ENCODE measurements at regions not wholly inside any gene's neighbourhood (a gene's known extent, or its start where the extent isn't known, plus 50 kb on each side); places are given as distances from the start of the nearest gene placed in this dataset.

DNA sequence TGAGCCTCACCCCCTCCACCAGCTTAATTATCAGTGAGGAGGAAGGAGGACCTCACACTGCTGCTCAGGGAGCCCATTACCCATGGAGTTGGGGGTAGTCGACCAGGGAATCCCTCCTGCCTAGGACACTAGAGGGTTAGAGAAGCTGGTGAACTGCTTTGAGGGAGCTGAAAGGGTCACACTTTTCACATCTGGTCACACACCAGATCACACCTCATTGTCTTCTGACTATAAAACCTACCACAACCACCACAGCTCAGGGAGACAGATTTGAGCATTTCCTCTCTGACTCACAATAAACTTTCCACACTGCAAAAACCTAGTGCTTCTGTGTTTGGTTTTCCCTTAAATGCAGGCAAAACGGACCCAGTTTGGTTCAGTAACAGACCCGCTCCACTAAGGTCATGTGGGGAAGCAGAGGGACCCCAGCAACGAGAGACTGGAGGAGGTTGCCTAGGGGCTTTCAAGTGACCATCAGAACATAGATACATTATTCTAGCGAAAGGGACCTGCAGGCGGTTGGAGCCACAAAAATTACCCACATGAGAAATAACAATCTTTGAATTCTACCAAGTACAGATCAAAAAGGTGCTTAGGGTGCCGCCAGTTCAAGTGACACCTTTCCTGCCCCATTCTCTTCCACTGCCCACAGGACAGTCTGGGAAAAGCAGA lies 151.4 kb upstream of the AVPR1A start:
- Histone ChIP-seq H3K27me3 (ENCODE audit: control insufficient read depth, insufficient read depth, low read length) (no peaks in the 10 kb centered on the region; the same call in 1 of the 2 replicates), H3K36me3 (ENCODE audit: control insufficient read depth, insufficient read depth, low read length) (no peaks in the 10 kb centered on the region), H3K4me3 (ENCODE audit: low read depth in 2 of 2, low read length in 2 of 2) (no peak overlapping the region), H3K27ac (ENCODE audit: low read length) (no peak overlapping the region), H3K9me3 (ENCODE audit: control insufficient read depth, insufficient read depth, low read depth, low read length) (no peaks in the 10 kb centered on the region), H3K4me1 (ENCODE audit: control insufficient read depth, insufficient read depth, low read length) (no peaks in the 10 kb centered on the region)
- TF ChIP-seq TCF7L2 (IDR thresholded peaks at IDR 0.05; ENCODE audit: low read depth, low read length) (no peak), SIN3A (IDR thresholded peaks at IDR 0.05; ENCODE audit: borderline replicate concordance, insufficient read depth, low read depth, low read length) (no peak), POLR2AphosphoS5 (IDR thresholded peaks at IDR 0.05; ENCODE audit: low read depth, low read length) (no peak)
- TF ChIP-seq, protein P1, sequence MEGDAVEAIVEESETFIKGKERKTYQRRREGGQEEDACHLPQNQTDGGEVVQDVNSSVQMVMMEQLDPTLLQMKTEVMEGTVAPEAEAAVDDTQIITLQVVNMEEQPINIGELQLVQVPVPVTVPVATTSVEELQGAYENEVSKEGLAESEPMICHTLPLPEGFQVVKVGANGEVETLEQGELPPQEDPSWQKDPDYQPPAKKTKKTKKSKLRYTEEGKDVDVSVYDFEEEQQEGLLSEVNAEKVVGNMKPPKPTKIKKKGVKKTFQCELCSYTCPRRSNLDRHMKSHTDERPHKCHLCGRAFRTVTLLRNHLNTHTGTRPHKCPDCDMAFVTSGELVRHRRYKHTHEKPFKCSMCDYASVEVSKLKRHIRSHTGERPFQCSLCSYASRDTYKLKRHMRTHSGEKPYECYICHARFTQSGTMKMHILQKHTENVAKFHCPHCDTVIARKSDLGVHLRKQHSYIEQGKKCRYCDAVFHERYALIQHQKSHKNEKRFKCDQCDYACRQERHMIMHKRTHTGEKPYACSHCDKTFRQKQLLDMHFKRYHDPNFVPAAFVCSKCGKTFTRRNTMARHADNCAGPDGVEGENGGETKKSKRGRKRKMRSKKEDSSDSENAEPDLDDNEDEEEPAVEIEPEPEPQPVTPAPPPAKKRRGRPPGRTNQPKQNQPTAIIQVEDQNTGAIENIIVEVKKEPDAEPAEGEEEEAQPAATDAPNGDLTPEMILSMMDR (IDR thresholded peaks at IDR 0.05) = no peak
- TF ChIP-seq, protein P2, sequence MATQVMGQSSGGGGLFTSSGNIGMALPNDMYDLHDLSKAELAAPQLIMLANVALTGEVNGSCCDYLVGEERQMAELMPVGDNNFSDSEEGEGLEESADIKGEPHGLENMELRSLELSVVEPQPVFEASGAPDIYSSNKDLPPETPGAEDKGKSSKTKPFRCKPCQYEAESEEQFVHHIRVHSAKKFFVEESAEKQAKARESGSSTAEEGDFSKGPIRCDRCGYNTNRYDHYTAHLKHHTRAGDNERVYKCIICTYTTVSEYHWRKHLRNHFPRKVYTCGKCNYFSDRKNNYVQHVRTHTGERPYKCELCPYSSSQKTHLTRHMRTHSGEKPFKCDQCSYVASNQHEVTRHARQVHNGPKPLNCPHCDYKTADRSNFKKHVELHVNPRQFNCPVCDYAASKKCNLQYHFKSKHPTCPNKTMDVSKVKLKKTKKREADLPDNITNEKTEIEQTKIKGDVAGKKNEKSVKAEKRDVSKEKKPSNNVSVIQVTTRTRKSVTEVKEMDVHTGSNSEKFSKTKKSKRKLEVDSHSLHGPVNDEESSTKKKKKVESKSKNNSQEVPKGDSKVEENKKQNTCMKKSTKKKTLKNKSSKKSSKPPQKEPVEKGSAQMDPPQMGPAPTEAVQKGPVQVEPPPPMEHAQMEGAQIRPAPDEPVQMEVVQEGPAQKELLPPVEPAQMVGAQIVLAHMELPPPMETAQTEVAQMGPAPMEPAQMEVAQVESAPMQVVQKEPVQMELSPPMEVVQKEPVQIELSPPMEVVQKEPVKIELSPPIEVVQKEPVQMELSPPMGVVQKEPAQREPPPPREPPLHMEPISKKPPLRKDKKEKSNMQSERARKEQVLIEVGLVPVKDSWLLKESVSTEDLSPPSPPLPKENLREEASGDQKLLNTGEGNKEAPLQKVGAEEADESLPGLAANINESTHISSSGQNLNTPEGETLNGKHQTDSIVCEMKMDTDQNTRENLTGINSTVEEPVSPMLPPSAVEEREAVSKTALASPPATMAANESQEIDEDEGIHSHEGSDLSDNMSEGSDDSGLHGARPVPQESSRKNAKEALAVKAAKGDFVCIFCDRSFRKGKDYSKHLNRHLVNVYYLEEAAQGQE (IDR thresholded peaks at IDR 0.05; ENCODE audit: insufficient read depth in 1 of 2, low read depth in 2 of 2, low read length in 1 of 2) = no peak
- intact Hi-C loops (cut with micrococcal nuclease; ENCODE audit: unreplicated experiment) = no loop called here
- in situ Hi-C loops (cut with HindIII; ENCODE audit: low pct_unique_long_range_greater_than_20kb, low sequenced_read_pairs) = no loop called here
- no peak for ATAC-seq
- BruUV-seq (replicated peaks) = no TSS peak
- CTCF ChIA-PET = no interaction called here
- POLR2A ChIA-PET = no interaction called here
- no peak for DNase-seq (ENCODE audit: low read depth, low spot score)

DNA sequence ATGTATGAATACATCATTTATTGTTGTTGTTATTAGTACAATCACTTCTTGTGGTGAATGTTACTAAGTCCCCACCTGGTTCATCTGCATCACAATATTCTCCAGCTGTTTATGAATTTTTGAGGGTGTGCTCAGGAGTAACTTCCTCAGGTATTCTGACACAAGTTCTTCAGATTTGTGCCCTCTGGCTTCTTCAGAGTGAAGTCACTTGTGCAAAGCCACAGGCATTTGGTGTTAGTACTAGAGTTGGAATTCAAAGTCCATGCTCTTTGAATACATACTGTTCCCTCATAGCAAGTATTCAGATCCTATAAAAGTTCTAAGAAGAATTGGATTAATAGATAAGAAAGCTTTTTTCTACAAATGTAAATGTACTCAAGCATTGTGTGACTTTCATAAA lies 150.3 kb upstream of the AVPR1A start:
- Histone ChIP-seq H3K4me3 (ENCODE audit: low read depth in 2 of 2, low read length in 2 of 2) (no peak overlapping the region), H3K27me3 (ENCODE audit: control insufficient read depth, insufficient read depth, low read length) (no peaks in the 10 kb centered on the region; the same call in 1 of the 2 replicates), H3K4me1 (ENCODE audit: control insufficient read depth, insufficient read depth, low read length) (no peaks in the 10 kb centered on the region), H3K27ac (ENCODE audit: low read length) (no peak overlapping the region), H3K36me3 (ENCODE audit: control insufficient read depth, insufficient read depth, low read length) (no peaks in the 10 kb centered on the region), H3K9me3 (ENCODE audit: control insufficient read depth, insufficient read depth, low read depth, low read length) (no peaks in the 10 kb centered on the region)
- BruUV-seq (replicated peaks) = no TSS peak
- CTCF ChIA-PET = no interaction called here
- intact Hi-C loops (cut with micrococcal nuclease; ENCODE audit: unreplicated experiment) = no loop called here
- DNase-seq (ENCODE audit: low read depth, low spot score) = no peak
- TF ChIP-seq POLR2AphosphoS5 (IDR thresholded peaks at IDR 0.05; ENCODE audit: low read depth, low read length) (no peak), SIN3A (IDR thresholded peaks at IDR 0.05; ENCODE audit: borderline replicate concordance, insufficient read depth, low read depth, low read length) (no peak), TCF7L2 (IDR thresholded peaks at IDR 0.05; ENCODE audit: low read depth, low read length) (no peak)
- TF ChIP-seq, protein P2 (IDR thresholded peaks at IDR 0.05; ENCODE audit: insufficient read depth in 1 of 2, low read depth in 2 of 2, low read length in 1 of 2) = no peak
- TF ChIP-seq, protein P1 (IDR thresholded peaks at IDR 0.05) = no peak
- ATAC-seq = no peak
- in situ Hi-C loops (cut with HindIII; ENCODE audit: low pct_unique_long_range_greater_than_20kb, low sequenced_read_pairs) = no loop called here
- POLR2A ChIA-PET = no interaction called here
